Epithelial cell of esophagus (primary cell): ENCODE measurements at regions not wholly inside any gene's neighbourhood (a gene's known extent, or its start where the extent isn't known, plus 50 kb on each side); places are given as distances from the start of the nearest gene placed in this dataset.

ENCODE experiments used
- DNase-seq: peaks from one replicate; pipeline ENCODE4 v3.0.0; 2010; ENCODE audit warnings: low read depth
- H3K4me3 ChIP-seq: 2 replicates; pipeline ENCODE4 v1.5.1; 2011; ENCODE audit warnings: mild to moderate bottlenecking, low read length, control low read depth
- TF ChIP-seq, protein P1 (sequence below): IDR thresholded peaks from 2 replicates; pipeline ENCODE4 v1.5.1; 2011; ENCODE audit warnings: low read depth, mild to moderate bottlenecking, low read length, control low read depth, inconsistent platforms; ENCODE audit not compliant: insufficient read depth; ENCODE audit errors: missing control alignments

DNA sequence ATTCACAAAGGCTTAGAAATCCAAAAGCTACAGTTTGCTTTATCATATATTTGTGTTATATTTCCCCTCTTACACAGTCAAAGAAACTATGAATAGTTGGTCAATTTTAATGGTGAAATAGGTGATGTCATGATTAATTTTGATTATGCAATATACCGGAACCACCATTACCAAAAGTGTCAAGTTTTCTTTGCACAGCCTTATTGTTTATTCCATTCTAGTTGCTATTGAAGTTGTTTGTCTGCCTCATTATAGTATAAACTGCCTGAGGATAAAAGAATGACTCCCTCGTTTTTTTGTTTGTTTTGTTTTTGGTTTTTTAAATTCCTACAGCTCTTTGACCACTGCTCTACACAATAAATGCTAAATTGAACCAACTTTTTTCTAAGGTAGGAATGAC, 690.6 kb upstream of the ZP4 start:
- H3K4me3 ChIP-seq, result no peak overlapping the region
- TF ChIP-seq, protein P1, sequence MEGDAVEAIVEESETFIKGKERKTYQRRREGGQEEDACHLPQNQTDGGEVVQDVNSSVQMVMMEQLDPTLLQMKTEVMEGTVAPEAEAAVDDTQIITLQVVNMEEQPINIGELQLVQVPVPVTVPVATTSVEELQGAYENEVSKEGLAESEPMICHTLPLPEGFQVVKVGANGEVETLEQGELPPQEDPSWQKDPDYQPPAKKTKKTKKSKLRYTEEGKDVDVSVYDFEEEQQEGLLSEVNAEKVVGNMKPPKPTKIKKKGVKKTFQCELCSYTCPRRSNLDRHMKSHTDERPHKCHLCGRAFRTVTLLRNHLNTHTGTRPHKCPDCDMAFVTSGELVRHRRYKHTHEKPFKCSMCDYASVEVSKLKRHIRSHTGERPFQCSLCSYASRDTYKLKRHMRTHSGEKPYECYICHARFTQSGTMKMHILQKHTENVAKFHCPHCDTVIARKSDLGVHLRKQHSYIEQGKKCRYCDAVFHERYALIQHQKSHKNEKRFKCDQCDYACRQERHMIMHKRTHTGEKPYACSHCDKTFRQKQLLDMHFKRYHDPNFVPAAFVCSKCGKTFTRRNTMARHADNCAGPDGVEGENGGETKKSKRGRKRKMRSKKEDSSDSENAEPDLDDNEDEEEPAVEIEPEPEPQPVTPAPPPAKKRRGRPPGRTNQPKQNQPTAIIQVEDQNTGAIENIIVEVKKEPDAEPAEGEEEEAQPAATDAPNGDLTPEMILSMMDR, result no peak

DNA sequence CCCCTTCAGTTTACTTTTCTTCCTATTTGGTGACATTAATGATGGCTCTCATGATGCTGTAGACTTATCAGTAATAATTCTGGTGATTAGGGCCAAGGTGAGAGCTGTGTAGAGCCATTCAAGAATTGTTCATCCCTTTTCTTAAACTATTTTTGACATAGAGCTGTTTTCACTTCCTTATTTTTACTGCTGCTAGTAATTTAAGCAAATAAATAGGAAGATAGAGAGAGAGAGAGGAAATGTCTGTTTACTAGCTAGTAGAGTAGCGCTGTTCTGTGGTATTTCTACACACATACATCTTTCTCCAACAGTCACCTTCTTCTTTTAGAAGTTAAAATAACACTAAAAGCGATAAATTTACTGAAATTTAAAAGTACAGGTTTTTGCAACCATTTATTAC, 678.0 kb upstream of the ZP4 start:
- DNase-seq, result no peak
- TF ChIP-seq, protein P1, result no peak
- H3K4me3 ChIP-seq, result no peak overlapping the region

More for the DNA sequence above, 690.6 kb upstream of the ZP4 start:
- peak; percentile 35 for DNase-seq

DNA sequence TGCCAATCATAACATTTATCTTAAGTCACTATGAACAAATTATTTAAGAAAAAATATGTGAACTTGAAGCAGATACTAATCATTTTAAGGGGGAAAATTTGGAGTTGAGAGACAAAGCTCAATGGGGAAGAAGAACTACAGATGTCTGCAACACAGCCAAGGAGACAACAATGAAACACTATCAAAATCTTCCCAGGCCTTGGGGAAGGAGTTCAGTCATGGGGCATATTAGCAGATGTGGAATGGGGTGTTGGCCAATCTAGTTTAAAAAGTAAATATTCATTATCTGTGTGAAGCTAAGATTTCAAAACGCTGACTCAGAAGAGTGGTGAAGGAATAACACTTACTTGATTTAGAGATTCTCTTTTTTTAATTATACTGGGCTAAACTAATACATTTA, 671.6 kb upstream of the ZP4 start:
- peak; percentile 64 for DNase-seq
- no peak overlapping the region for H3K4me3 ChIP-seq
- TF ChIP-seq, protein P1, result no peak

DNA sequence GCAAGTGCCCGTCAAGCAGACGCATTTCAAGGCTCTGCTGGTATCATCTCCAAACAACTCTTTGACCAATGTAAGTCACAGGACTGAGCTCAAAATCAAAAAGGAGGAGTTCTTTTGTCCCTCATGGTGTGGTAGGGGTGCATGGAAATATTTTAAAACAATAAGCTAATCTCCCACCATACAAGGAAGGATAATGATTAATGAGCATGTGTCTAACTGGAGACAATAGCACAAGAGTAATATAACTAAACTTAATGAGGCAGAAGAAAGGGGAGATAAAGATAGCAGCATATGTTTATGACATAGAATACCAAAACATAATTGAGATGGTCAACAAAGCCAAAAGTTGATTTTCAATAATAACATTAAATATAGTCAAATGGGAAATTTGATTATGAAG, 668.0 kb upstream of the ZP4 start:
- TF ChIP-seq, protein P1, result no peak
- no peak for DNase-seq

DNA sequence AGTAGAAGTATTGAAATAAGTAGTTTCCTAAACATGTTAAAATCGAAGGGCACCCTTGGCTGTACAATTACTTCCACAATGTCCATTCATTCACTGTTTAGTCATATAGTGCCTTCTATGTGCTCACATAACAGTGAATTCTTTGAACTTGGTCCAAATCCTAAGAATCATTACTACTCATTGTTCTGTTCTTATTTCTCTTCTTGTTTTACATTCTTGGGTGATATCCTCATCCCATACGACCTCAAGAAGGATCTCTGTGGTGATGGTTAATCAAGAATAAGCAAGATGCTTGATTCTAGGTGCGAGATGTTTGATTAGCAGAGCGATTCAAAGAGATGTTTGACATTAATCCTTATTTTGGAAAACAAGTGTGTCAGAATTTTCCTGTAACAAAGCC, 667.4 kb upstream of the ZP4 start:
- H3K4me3 ChIP-seq, result no peak overlapping the region
- peak; percentile 57 for DNase-seq
- TF ChIP-seq, protein P1, result no peak

More for the DNA sequence above, 668.0 kb upstream of the ZP4 start:
- no peak overlapping the region for H3K4me3 ChIP-seq

DNA sequence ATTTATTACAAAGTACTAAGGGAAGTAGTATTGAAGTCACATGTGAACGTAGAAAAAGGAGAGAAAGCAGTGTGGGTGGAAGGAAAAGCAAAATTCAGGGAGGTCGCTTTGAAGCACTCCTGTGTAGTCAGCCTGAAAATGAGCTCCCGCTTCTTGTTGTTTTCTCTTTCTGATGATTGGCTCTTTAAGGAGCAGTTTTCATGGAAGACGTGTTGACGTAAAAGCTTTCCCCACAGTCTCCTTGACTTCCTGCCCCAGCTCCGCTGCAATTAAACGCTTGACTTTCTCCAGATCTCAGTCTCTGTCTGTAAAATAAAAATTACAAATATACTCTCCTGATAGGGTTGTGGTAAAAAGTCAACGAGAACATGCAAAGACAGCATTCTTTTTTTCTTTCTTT, 661.5 kb upstream of the ZP4 start:
- no peak for DNase-seq
- TF ChIP-seq, protein P1, result no peak
- no peak overlapping the region for H3K4me3 ChIP-seq

DNA sequence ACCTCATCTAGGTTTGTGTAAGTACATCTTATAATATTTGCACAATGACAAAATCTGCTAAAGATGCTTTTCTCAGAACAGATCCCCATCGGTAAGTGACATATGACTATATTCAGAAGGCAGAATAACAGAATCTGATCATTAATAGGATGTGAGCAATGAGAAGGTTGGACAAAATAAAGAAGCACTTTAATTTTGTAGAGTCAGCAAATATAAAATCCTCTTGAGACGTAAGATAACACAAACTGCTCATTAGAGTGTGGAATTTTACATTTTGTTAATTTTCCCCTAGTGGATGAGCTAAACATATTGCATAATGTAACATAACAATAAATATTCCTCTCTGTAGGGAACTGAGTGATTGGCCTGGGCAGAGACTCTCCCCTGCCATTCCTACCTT, 658.4 kb upstream of the ZP4 start:
- DNase-seq, result no peak
- TF ChIP-seq, protein P1, result no peak
- H3K4me3 ChIP-seq, result no peak overlapping the region
